ENCODE measurements at regions not wholly inside any gene's neighbourhood (a gene's known extent, or its start where the extent isn't known, plus 50 kb on each side); places are given as distances from the start of the nearest gene placed in this dataset.

GRCh38 chr3:7847021-7847420 is 654.6 kb upstream of the LMCD1 start:
- Mint-ChIP-seq H3K36me3 (ENCODE audit: unreplicated experiment) (no peaks in the 10 kb centered on the region), H3K4me1 (ENCODE audit: low read depth, unreplicated experiment) (no peaks in the 10 kb centered on the region), H3K9me3 (ENCODE audit: unreplicated experiment) (no peaks in the 10 kb centered on the region), H3K4me3 (ENCODE audit: unreplicated experiment) (no peak overlapping the region), H3K27ac (ENCODE audit: unreplicated experiment) (no peak overlapping the region), H3K27me3 (ENCODE audit: unreplicated experiment) (no peaks in the 10 kb centered on the region)
- TF ChIP-seq CTCF (IDR thresholded peaks at IDR 0.05; ENCODE audit: partially characterized antibody, unreplicated experiment): no peak
- DNase-seq: no peak

GRCh38 chr3:7847521-7847920 is 654.1 kb upstream of the LMCD1 start:
- no peaks in the 10 kb centered on the region for H3K36me3 Mint-ChIP-seq (ENCODE audit: unreplicated experiment)
- no peak for TF ChIP-seq CTCF (IDR thresholded peaks at IDR 0.05; ENCODE audit: partially characterized antibody, unreplicated experiment)
- no peak overlapping the region for H3K4me3 Mint-ChIP-seq (ENCODE audit: unreplicated experiment)
- H3K27ac Mint-ChIP-seq (ENCODE audit: unreplicated experiment): no peak overlapping the region
- no peaks in the 10 kb centered on the region for H3K9me3 Mint-ChIP-seq (ENCODE audit: unreplicated experiment)
- no peak for DNase-seq
- no peaks in the 10 kb centered on the region for H3K27me3 Mint-ChIP-seq (ENCODE audit: unreplicated experiment)
- no peaks in the 10 kb centered on the region for H3K4me1 Mint-ChIP-seq (ENCODE audit: low read depth, unreplicated experiment)

- Mint-ChIP-seq H3K27me3 (ENCODE audit: unreplicated experiment) (no peaks in the 10 kb centered on the region), H3K4me1 (ENCODE audit: low read depth, unreplicated experiment) (no peaks in the 10 kb centered on the region), H3K4me3 (ENCODE audit: unreplicated experiment) (no peak overlapping the region), H3K9me3 (ENCODE audit: unreplicated experiment) (no peaks in the 10 kb centered on the region), H3K36me3 (ENCODE audit: unreplicated experiment) (no peaks in the 10 kb centered on the region), H3K27ac (ENCODE audit: unreplicated experiment) (no peak overlapping the region)
- DNase-seq: no peak
- TF ChIP-seq CTCF (IDR thresholded peaks at IDR 0.05; ENCODE audit: partially characterized antibody, unreplicated experiment): no peak
Measured at GRCh38 chr3:7854266-7854665, 647.4 kb upstream of the LMCD1 start.

- H3K4me3 Mint-ChIP-seq (ENCODE audit: unreplicated experiment): no peak overlapping the region
- no peak for TF ChIP-seq CTCF (IDR thresholded peaks at IDR 0.05; ENCODE audit: partially characterized antibody, unreplicated experiment)
- no peaks in the 10 kb centered on the region for H3K9me3 Mint-ChIP-seq (ENCODE audit: unreplicated experiment)
- no peaks in the 10 kb centered on the region for H3K27me3 Mint-ChIP-seq (ENCODE audit: unreplicated experiment)
- no peaks in the 10 kb centered on the region for H3K36me3 Mint-ChIP-seq (ENCODE audit: unreplicated experiment)
- H3K4me1 Mint-ChIP-seq (ENCODE audit: low read depth, unreplicated experiment): no peaks in the 10 kb centered on the region
- no peak overlapping the region for H3K27ac Mint-ChIP-seq (ENCODE audit: unreplicated experiment)
- DNase-seq: no peak
Measured at GRCh38 chr3:7854721-7855120, 646.9 kb upstream of the LMCD1 start.

- H3K27me3 Mint-ChIP-seq (ENCODE audit: unreplicated experiment): peaks cover under 1% of the 10 kb centered on the region
- H3K27ac Mint-ChIP-seq (ENCODE audit: unreplicated experiment): no peak overlapping the region
- no peak for DNase-seq
- peaks cover 4% of the 10 kb centered on the region for H3K9me3 Mint-ChIP-seq (ENCODE audit: unreplicated experiment)
- no peaks in the 10 kb centered on the region for H3K36me3 Mint-ChIP-seq (ENCODE audit: unreplicated experiment)
- H3K4me1 Mint-ChIP-seq (ENCODE audit: low read depth, unreplicated experiment): no peaks in the 10 kb centered on the region
- H3K4me3 Mint-ChIP-seq (ENCODE audit: unreplicated experiment): no peak overlapping the region
- no peak for TF ChIP-seq CTCF (IDR thresholded peaks at IDR 0.05; ENCODE audit: partially characterized antibody, unreplicated experiment)
Measured at GRCh38 chr3:7865611-7866010, 636.0 kb upstream of the LMCD1 start.
